ENCODE measurements at regions not wholly inside any gene's neighbourhood (a gene's known extent, or its start where the extent isn't known, plus 50 kb on each side); places are given as distances from the start of the nearest gene placed in this dataset.

DNA sequence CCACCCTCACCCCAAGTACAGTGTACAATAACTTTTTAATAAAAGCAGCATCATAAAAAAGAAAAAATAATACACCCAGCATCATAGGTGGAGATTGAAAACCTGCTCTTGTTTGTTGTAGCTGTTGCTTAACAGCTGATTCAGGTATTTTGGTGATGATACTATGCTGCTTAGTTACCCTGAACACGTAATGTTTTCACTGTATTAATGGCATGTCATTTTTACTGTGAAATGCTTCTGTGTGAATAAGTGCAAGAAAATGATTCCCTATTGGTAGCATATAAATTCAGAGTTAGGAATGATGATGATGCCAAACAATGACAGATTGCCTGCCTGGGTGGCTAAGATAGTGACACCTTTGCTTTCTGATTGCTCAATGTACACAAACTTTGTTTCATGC lies 405.7 kb downstream of the HDGFL1 start:
- TF ChIP-seq, protein P1, sequence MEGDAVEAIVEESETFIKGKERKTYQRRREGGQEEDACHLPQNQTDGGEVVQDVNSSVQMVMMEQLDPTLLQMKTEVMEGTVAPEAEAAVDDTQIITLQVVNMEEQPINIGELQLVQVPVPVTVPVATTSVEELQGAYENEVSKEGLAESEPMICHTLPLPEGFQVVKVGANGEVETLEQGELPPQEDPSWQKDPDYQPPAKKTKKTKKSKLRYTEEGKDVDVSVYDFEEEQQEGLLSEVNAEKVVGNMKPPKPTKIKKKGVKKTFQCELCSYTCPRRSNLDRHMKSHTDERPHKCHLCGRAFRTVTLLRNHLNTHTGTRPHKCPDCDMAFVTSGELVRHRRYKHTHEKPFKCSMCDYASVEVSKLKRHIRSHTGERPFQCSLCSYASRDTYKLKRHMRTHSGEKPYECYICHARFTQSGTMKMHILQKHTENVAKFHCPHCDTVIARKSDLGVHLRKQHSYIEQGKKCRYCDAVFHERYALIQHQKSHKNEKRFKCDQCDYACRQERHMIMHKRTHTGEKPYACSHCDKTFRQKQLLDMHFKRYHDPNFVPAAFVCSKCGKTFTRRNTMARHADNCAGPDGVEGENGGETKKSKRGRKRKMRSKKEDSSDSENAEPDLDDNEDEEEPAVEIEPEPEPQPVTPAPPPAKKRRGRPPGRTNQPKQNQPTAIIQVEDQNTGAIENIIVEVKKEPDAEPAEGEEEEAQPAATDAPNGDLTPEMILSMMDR (IDR thresholded peaks at IDR 0.05; ENCODE audit: low read length) = no peak
- no peak for TF ChIP-seq EZH2 (IDR thresholded peaks at IDR 0.05; ENCODE audit: borderline replicate concordance, low read length)

All from OCI-LY1 (cell line).